Cardiac muscle cell (in vitro differentiated cells and primary cell): ENCODE measurements at regions not wholly inside any gene's neighbourhood (a gene's known extent, or its start where the extent isn't known, plus 50 kb on each side); places are given as distances from the start of the nearest gene placed in this dataset.

Experiments used
- DNase-seq, 2 donors: peaks; one replicate each; pipeline versions ENCODE4 v3.0.0 to v3.0.0-alpha.2; 2010 to 2017; ENCODE audit warnings: low read depth in 1 of 2, low spot score in 1 of 2
- H3K27ac ChIP-seq: fragments of 200-600 bp; sonication (generic); 2 replicates; pipeline ENCODE4 v1.5.1; 2016
- H3K27me3 ChIP-seq: fragments of 200-600 bp; sonication (generic); 2 replicates; pipeline ENCODE4 v1.6.0; 2016; ENCODE audit warnings: control low read depth
- H3K36me3 ChIP-seq: fragments of 200-600 bp; sonication (generic); 2 replicates; pipeline ENCODE4 v1.5.1; 2016; ENCODE audit warnings: control low read depth
- H3K4me1 ChIP-seq: fragments of 200-600 bp; sonication (generic); 2 replicates; pipeline ENCODE4 v1.8.1; 2017; ENCODE audit warnings: low read depth, mild to moderate bottlenecking, mixed run types
- H3K4me3 ChIP-seq: fragments of 200-600 bp; sonication (generic); 2 replicates; pipeline ENCODE4 v1.5.1; 2016; ENCODE audit warnings: mild to moderate bottlenecking
- H3K9me3 ChIP-seq: fragments of 200-600 bp; sonication (generic); 2 replicates; pipeline ENCODE4 v1.5.1; 2017; ENCODE audit warnings: low read depth, mild to moderate bottlenecking, control low read depth
- CTCF ChIP-seq: IDR thresholded peaks from 2 replicates; pipeline ENCODE4 v1.5.1; 2012; ENCODE audit warnings: low read depth, mild to moderate bottlenecking, low read length

- no peak overlapping the region for H3K27ac ChIP-seq
- no peak for TF ChIP-seq CTCF
- peaks cover 17% of the 10 kb centered on the region for H3K4me1 ChIP-seq
- no peaks in the 10 kb centered on the region for H3K9me3 ChIP-seq
- no peak overlapping the region for H3K4me3 ChIP-seq
- H3K27me3 ChIP-seq = no peaks in the 10 kb centered on the region
- H3K36me3 ChIP-seq = no peaks in the 10 kb centered on the region
- DNase-seq = no peak
These were observed 490.9 kb downstream of the SOX6 start for GRCh38 chr11:15865212-15865987.

GRCh38 chr11:15867871-15868270 is 488.5 kb downstream of the SOX6 start:
- Histone ChIP-seq H3K9me3 (no peaks in the 10 kb centered on the region), H3K4me3 (no peak overlapping the region), H3K4me1 (peaks cover 16% of the 10 kb centered on the region), H3K27ac (no peak overlapping the region), H3K27me3 (no peaks in the 10 kb centered on the region), H3K36me3 (no peaks in the 10 kb centered on the region)
- no peak for DNase-seq
- no peak for TF ChIP-seq CTCF

GRCh38 chr11:15870911-15871310 is 485.4 kb downstream of the SOX6 start:
- Histone ChIP-seq H3K9me3 (no peaks in the 10 kb centered on the region), H3K4me3 (no peak overlapping the region), H3K36me3 (no peaks in the 10 kb centered on the region), H3K27me3 (no peaks in the 10 kb centered on the region), H3K4me1 (peaks cover 1% of the 10 kb centered on the region), H3K27ac (no peak overlapping the region)
- TF ChIP-seq CTCF = no peak
- DNase-seq = no peak

GRCh38 chr11:15871904-15872626 is 484.3 kb downstream of the SOX6 start:
- DNase-seq = no peak
- no peak for TF ChIP-seq CTCF

GRCh38 chr11:15873501-15873900 is 482.8 kb downstream of the SOX6 start:
- DNase-seq = no peak
- TF ChIP-seq CTCF = no peak
- no peak overlapping the region for H3K27ac ChIP-seq
- H3K36me3 ChIP-seq = no peaks in the 10 kb centered on the region
- peaks cover 4% of the 10 kb centered on the region for H3K4me1 ChIP-seq
- H3K4me3 ChIP-seq = no peak overlapping the region
- H3K9me3 ChIP-seq = no peaks in the 10 kb centered on the region
- no peaks in the 10 kb centered on the region for H3K27me3 ChIP-seq

More at GRCh38 chr11:15871904-15872626, 484.3 kb downstream of the SOX6 start:
- Histone ChIP-seq H3K27ac (no peak overlapping the region), H3K27me3 (no peaks in the 10 kb centered on the region), H3K9me3 (no peaks in the 10 kb centered on the region), H3K36me3 (no peaks in the 10 kb centered on the region), H3K4me3 (no peak overlapping the region), H3K4me1 (peaks cover 4% of the 10 kb centered on the region)
